AG04450 (cell line): ENCODE measurements at regions not wholly inside any gene's neighbourhood (a gene's known extent, or its start where the extent isn't known, plus 50 kb on each side); places are given as distances from the start of the nearest gene placed in this dataset.

ENCODE experiments used
- CTCF ChIA-PET: fragments of 300-600, 350-600 bp; formaldehyde crosslinking; extraction: SDS; loops from one replicate; lab custom pipeline; 2022; ENCODE audit warnings: antibody characterized with exemption, inconsistent platforms; lab: Charles Lee
- POLR2A ChIA-PET: fragments of 350-600 bp; formaldehyde crosslinking; extraction: SDS; loops from one replicate; lab custom pipeline; 2021; ENCODE audit warnings: antibody characterized with exemption, inconsistent platforms; lab: Yijun Ruan, JAX
- DNase-seq: peaks from one replicate; pipeline ENCODE4 v3.0.0-alpha.2; 2011; ENCODE audit warnings: low read depth, low spot score
- H3K27ac ChIP-seq: one replicate; pipeline ENCODE4 v1.5.1; 2012; ENCODE audit warnings: low read depth, low read length, control low read depth
- H3K27me3 ChIP-seq: one replicate; pipeline ENCODE4 v1.6.0; 2012; ENCODE audit warnings: low read length; ENCODE audit not compliant: control insufficient read depth, insufficient read depth
- H3K4me3 ChIP-seq: 2 replicates; pipeline ENCODE4 v1.5.1; 2011; ENCODE audit warnings: mild to moderate bottlenecking, low read depth, low read length, control low read depth
- H3K9me3 ChIP-seq: 2 replicates; pipeline ENCODE4 v1.5.1; 2012; ENCODE audit warnings: low read length; ENCODE audit not compliant: control insufficient read depth, insufficient read depth
- TF ChIP-seq, protein P1 (sequence below): IDR thresholded peaks from 2 replicates; pipeline ENCODE4 v1.5.1; 2011; ENCODE audit warnings: low read depth, low read length, control low read depth, inconsistent platforms

DNA sequence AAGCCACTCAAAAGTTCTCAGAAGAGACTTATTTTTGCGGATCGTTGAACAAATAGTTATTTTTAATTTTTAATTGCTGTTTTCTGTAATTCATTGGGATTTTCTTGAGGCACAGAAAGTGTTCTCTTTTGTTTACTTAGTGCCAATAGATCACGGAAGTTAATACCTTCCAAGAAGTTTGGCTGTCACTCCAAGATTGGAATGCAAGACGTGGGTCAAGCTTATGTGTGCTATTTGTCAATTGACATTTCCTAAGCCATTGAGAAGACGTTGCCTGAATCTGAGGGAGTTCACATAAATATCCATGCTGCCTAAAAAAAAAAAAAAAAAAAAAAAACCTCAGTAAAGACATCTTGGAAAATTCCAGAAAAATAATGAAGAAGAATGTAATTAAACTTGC, 1071.4 kb upstream of the ADGRB3 start:
- H3K9me3 ChIP-seq = no peaks in the 10 kb centered on the region; the same call in 1 of the 2 replicates
- POLR2A ChIA-PET = no interaction called here
- CTCF ChIA-PET = no interaction called here
- no peak overlapping the region for H3K4me3 ChIP-seq
- TF ChIP-seq, protein P1, sequence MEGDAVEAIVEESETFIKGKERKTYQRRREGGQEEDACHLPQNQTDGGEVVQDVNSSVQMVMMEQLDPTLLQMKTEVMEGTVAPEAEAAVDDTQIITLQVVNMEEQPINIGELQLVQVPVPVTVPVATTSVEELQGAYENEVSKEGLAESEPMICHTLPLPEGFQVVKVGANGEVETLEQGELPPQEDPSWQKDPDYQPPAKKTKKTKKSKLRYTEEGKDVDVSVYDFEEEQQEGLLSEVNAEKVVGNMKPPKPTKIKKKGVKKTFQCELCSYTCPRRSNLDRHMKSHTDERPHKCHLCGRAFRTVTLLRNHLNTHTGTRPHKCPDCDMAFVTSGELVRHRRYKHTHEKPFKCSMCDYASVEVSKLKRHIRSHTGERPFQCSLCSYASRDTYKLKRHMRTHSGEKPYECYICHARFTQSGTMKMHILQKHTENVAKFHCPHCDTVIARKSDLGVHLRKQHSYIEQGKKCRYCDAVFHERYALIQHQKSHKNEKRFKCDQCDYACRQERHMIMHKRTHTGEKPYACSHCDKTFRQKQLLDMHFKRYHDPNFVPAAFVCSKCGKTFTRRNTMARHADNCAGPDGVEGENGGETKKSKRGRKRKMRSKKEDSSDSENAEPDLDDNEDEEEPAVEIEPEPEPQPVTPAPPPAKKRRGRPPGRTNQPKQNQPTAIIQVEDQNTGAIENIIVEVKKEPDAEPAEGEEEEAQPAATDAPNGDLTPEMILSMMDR = no peak
- H3K27ac ChIP-seq = no peak overlapping the region
- no peaks in the 10 kb centered on the region for H3K27me3 ChIP-seq
- DNase-seq = no peak

DNA sequence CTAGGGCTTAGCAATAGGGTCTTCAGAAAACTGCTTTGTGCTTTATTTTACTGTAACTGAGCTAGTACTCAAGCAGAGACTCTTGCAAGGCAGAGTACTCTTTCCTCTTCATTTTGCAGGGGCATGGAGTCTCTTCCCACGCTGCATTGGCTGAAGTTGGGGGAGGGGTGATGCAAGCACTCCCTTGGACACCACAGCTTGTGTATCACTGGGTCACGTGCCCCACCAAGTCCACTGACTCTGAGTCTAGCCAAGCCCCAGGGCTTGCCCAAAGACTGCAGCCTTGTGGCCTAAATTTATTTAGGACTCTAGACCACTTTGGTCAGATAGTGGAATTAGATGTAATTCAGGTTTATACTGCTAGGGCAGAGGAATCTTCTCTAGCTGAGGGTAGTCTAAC, 1075.0 kb upstream of the ADGRB3 start:
- ChIA-PET CTCF (no interaction called here), POLR2A (no interaction called here)
- Histone ChIP-seq H3K27ac (peak overlapping the region; percentile 21), H3K27me3 (no peaks in the 10 kb centered on the region), H3K4me3 (no peak overlapping the region), H3K9me3 (peaks cover 11% of the 10 kb centered on the region; the same call in 1 of the 2 replicates)
- TF ChIP-seq, protein P1 = no peak
- DNase-seq = no peak

DNA sequence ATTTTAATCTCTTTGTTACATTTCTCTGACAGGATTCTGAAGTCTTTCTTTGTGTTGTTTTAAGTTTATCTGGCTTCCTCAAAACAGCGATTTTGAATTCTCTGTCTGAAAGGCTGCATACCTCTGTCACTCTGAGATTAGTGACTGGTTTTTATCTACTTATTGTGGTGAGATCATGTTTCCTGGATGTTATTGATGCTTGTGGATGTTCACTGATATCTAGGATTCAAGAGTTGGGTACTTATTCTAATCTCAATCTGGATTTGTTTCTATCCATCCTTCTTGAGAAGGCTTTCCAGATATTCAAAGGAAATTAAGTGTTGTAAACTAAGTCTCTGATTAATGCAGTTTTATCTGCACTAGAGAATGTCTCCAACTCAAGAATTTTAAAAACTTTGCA, 1076.1 kb upstream of the ADGRB3 start:
- Histone ChIP-seq H3K4me3 (no peak overlapping the region), H3K27me3 (no peaks in the 10 kb centered on the region), H3K9me3 (peaks cover 11% of the 10 kb centered on the region; the same call in 1 of the 2 replicates), H3K27ac (no peak overlapping the region)
- no peak for DNase-seq
- ChIA-PET POLR2A (no interaction called here), CTCF (no interaction called here)
- TF ChIP-seq, protein P1 = no peak

DNA sequence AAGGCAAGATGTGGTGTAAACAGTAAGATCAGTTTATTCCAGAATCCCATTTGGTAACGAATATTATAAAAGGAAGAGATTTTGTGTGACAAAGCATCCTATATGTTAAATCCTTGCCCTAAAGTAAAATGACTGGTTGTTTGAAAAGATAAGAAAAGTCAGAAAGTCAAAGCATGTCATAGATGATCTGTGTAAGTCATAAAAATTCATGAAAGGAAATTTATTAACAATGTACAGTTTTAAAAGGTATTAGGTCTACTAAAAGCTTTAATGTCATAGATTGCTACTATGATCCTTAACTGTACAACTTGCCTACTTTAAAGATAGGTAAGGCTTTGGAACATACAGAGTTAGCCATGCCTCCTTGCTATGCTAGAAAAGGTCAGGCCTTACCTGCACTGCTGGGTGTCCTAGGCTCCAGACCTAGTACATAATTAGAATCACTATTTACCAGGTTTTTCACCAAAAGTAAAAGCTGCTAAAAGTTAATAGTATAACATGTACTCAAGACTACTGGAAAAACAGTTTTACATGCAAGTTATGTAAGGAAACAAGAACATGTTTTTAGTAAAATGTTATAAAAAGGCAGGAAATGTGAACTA, 1090.1 kb upstream of the ADGRB3 start:
- Histone ChIP-seq H3K4me3 (no peak overlapping the region), H3K27ac (no peak overlapping the region), H3K27me3 (no peaks in the 10 kb centered on the region), H3K9me3 (peaks cover 8% of the 10 kb centered on the region; the same call in 1 of the 2 replicates)
- TF ChIP-seq, protein P1 = no peak
- ChIA-PET POLR2A (no interaction called here), CTCF (interaction anchor here (1.3 kb wide), 1 partner anchor 682 kb away, joined by 3 read pairs; no protein-coding TSS in a partner anchor)
- no peak for DNase-seq

DNA sequence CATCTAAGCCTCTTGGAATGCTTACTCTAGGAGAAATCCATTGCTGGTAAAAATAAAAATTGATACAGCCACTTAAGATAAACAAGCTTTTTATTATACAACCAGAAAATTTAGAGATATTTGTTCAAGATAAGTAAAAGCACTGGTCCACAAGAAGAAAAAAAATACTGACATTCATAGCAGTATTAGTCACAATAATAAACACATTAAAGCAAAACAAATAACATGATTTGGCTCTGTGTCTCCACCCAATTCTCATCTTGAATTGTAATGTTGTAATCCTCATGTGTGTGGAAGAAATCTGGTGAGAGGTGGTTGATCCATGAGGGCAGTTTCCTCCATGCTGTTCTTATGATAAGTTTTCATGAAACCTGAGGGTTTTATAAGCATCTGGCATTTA, 1093.5 kb upstream of the ADGRB3 start:
- TF ChIP-seq, protein P1 = no peak
- Histone ChIP-seq H3K27me3 (no peaks in the 10 kb centered on the region), H3K9me3 (peaks cover 8% of the 10 kb centered on the region; the same call in 1 of the 2 replicates), H3K4me3 (no peak overlapping the region), H3K27ac (no peak overlapping the region)
- no peak for DNase-seq
- ChIA-PET POLR2A (no interaction called here), CTCF (no interaction called here)
